ENCODE measurements at regions not wholly inside any gene's neighbourhood (a gene's known extent, or its start where the extent isn't known, plus 50 kb on each side); places are given as distances from the start of the nearest gene placed in this dataset.

GRCh38 chr10:81679291-81679690 lies 195.7 kb upstream of the NRG3 start:
- no peak for TF ChIP-seq CTCF (IDR thresholded peaks at IDR 0.05; ENCODE audit: low read length, missing control alignments)
- no peak for DNase-seq (ENCODE audit: low read depth)
- H3K4me3 ChIP-seq (replicated peaks; ENCODE audit: low read depth, low read length) = no peak overlapping the region

- no peak for TF ChIP-seq CTCF (IDR thresholded peaks at IDR 0.05; ENCODE audit: low read length, missing control alignments)
- no peak for DNase-seq (ENCODE audit: low read depth)
- no peak overlapping the region for H3K4me3 ChIP-seq (replicated peaks; ENCODE audit: low read depth, low read length)
These were observed 194.6 kb upstream of the NRG3 start for GRCh38 chr10:81680359-81680758.

GRCh38 chr10:81688459-81688858 lies 186.5 kb upstream of the NRG3 start:
- DNase-seq (ENCODE audit: low read depth) = no peak
- no peak overlapping the region for H3K4me3 ChIP-seq (replicated peaks; ENCODE audit: low read depth, low read length)
- TF ChIP-seq CTCF (IDR thresholded peaks at IDR 0.05; ENCODE audit: low read length, missing control alignments) = no peak

- no peak for TF ChIP-seq CTCF (IDR thresholded peaks at IDR 0.05; ENCODE audit: low read length, missing control alignments)
- DNase-seq (ENCODE audit: low read depth) = no peak
- no peak overlapping the region for H3K4me3 ChIP-seq (replicated peaks; ENCODE audit: low read depth, low read length)
These were observed 178.2 kb upstream of the NRG3 start for GRCh38 chr10:81696609-81697388.

- no peak overlapping the region for H3K4me3 ChIP-seq (replicated peaks; ENCODE audit: low read depth, low read length)
- TF ChIP-seq CTCF (IDR thresholded peaks at IDR 0.05; ENCODE audit: low read length, missing control alignments) = no peak
- DNase-seq (ENCODE audit: low read depth) = no peak
These were observed 170.4 kb upstream of the NRG3 start for GRCh38 chr10:81704596-81704995.

GRCh38 chr10:81708416-81708815 lies 166.6 kb upstream of the NRG3 start:
- H3K4me3 ChIP-seq (replicated peaks; ENCODE audit: low read depth, low read length) = no peak overlapping the region
- TF ChIP-seq CTCF (IDR thresholded peaks at IDR 0.05; ENCODE audit: low read length, missing control alignments) = no peak
- no peak for DNase-seq (ENCODE audit: low read depth)

GRCh38 chr10:81708929-81709328 lies 166.1 kb upstream of the NRG3 start:
- no peak for DNase-seq (ENCODE audit: low read depth)
- H3K4me3 ChIP-seq (replicated peaks; ENCODE audit: low read depth, low read length) = no peak overlapping the region
- no peak for TF ChIP-seq CTCF (IDR thresholded peaks at IDR 0.05; ENCODE audit: low read length, missing control alignments)
